GM21619 (cell line): ENCODE measurements at regions not wholly inside any gene's neighbourhood (a gene's known extent, or its start where the extent isn't known, plus 50 kb on each side); places are given as distances from the start of the nearest gene placed in this dataset.

Source experiments
- ATAC-seq: cut with Tn5 transposase; IDR thresholded peaks from one replicate; pipeline ENCODE4 v1.9.1; 2021; ENCODE audit not compliant: unreplicated experiment

DNA sequence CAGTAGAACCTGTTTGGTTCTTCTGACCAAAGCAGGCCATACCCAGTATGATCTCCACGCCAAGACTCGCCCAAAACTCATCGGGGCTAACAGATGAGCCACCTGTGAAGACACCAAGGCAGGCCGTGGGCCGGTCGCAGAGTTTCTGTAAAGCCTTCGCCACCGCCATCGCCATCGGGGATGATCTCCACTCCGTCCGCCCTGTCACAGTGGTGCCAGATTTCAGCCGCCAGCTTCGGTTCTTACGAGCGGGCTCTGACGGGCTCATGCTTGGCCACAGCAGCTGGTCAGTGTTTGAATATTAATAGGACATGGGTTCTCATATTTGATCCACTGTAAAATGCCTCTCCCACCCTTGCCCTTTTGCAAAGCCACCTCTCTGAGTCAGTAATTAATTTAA, 113.2 kb upstream of the TMEM132D start:
- ATAC-seq: no peak

DNA sequence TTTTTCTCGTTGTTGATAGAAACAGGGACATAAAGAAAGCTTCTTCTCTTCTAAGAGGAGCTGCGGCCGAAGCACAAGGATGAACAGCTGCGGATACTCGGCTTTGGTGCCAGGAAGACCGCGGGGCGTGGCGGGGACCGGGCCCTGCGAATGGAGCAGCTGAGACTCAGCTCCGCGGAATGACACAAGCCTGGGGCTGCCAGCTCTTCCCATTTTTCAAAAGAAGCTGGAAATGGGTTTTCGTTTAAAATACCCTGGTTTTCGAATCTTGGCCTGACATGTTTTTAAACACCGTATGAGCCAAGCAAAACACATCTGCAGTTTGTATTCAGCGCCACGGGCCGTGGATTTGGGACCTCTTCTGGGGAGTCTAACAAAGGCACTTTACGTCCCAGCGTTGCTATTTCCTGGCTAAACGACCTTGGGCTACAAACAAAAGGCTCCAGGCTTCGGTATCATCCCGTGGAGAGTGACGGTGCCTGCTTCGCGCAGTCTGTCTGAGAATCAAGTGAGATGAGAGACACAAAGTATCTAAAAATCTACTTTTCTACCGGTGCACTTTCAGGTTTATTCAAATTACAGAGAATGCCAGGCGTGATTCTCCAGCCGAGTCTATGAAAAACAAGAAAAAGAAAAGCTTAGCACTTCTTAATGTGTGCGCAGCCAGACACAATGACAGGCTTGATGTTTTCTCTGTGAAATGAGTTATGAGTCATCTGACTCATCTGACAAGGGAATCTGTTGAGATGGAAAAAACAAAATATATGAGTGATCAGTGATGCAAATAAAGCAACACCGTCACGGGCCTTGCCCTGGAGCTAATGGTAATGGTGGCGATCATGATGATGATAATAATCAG, 114.0 kb upstream of the TMEM132D start:
- ATAC-seq: no peak

GRCh38 chr12:130018614-130019013, 114.8 kb upstream of the TMEM132D start:
- ATAC-seq: no peak

DNA sequence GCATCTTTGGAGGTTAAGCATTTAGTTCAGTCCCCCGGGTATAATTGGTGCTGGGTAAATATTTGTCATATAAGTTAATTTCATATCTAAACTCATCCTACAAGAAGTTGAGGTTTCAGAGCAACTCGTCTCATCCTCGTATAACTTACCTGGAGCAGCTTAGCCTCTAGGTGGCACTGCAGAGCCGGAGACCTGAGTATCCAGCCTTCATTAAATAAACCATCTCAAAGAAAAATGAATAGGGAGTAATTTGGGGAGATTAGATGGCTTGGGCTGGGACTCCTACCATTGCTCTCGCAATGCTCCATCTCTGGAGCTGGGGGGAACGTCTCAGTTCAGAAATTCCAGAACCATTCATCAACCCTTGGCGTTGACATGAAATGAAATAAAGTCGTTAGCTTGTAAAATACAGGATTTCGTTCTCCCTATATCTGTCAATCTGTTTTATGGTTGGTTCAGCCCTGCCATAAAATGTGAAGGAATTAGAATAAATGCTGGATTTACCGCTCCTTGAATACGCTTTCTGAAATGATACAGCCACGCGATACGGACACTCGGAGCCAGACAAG, 122.9 kb upstream of the TMEM132D start:
- no peak for ATAC-seq

DNA sequence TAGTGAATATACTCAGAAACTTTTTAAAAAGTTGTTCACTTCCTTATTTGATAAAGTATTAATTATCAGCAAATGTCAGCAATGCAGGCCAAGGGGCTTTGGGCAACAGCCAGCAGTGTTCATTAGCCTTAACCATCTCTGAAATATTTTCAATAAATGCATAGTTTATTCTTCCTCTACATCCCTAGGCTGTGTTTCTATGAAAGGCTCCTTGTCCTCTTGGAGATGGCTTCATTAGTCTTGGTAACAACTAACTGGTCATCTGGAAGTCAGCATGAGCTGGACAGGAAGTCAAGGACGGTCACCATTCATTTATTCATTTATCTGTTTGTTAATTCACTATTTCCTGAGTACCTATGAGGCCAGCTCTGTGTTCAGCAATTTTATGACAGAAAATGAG, 124.0 kb upstream of the TMEM132D start:
- ATAC-seq: no peak

GRCh38 chr12:130029151-130029550, 125.3 kb upstream of the TMEM132D start:
- ATAC-seq: no peak

DNA sequence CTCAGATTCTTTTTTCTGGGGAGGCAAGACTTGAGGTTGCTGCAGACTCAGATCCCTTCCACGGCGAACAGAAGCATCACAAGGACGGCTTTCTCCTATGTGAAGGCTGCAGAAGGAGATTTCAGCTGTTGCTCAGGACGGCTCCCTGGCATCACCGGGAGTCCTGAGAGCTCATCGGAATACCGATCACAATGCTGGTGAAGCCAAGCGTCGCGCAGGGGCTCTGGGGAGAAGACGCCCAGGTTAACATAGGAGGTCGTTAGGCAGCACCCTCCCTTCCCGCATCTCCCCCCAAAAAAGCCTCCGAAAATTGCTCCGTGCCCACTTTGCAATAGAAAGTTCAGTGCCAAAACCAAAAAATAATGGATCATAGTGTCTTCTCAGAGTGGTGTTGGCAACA, 127.2 kb upstream of the TMEM132D start:
- ATAC-seq: no peak

- ATAC-seq: no peak
Observed at GRCh38 chr12:130031571-130032189, 127.9 kb upstream of the TMEM132D start.

GRCh38 chr12:130041983-130042812, 120.1 kb upstream of the FZD10 start:
- ATAC-seq: no peak

DNA sequence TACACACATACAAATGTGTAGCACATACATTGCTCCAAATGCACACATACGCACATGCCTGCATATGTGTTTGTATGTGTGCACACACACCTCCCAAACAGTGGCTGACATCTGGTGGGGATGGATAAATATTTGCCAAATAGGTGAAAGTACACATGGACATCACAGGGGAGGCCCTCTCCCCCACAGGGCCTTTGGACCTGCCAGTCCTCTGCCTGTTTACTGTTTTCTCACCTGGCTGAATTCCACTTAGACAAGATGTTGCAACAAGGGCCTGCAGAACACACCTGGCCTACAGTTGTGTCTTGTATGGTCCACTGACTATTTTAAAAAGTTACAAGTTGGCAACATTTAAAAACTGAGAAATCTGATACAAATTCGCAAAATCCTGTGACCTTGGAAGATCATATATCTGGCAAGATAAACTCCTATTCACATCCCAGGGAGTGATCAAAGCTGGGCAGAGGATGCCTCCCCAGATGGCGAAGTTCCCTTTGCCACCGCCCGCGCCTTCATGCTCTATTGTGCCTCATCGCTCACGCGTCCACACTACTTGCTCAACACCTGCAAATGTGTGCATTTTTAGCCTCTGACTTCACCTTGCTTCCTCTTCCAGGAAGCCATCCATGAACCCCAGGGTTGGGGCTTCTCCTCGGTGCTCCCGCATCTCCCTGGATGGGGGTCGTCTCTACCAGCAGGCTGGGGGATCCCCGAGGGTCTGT, 118.4 kb upstream of the FZD10 start:
- no peak for ATAC-seq

DNA sequence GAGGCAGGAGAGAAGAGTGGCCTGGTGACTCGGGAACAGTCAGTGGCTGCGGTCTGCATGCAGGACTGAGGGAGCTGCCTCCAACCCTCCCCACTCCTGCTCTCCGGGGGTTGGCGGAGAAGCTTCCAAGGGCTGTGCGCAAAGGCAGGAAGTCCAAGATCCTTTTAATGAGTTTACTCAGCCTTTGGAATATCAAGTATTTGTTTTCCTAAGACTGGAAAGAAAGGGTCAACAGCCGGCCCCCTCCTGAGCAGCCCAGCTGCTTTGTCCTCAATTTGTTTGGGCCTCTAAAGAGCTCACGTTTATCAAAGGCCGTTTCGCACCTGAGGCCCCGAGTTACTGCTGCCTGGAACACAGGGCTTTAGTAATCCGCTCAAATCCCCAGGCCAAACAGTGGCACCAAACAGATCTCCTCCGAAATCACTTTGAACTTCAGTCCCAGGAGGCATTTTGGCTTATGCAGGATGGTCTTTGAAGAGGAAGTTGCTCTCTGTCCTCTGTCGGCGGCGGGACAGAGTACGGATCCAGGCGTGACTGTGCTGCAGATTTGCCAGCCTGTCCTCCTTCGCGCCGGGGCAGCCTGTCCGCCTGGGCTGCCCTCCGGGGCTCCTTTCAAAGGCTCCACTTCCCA, 117.2 kb upstream of the FZD10 start:
- ATAC-seq: no peak

- no peak for ATAC-seq
Observed at GRCh38 chr12:130049666-130050065, 112.6 kb upstream of the FZD10 start.

GRCh38 chr12:130051900-130052299, 110.4 kb upstream of the FZD10 start:
- no peak for ATAC-seq

DNA sequence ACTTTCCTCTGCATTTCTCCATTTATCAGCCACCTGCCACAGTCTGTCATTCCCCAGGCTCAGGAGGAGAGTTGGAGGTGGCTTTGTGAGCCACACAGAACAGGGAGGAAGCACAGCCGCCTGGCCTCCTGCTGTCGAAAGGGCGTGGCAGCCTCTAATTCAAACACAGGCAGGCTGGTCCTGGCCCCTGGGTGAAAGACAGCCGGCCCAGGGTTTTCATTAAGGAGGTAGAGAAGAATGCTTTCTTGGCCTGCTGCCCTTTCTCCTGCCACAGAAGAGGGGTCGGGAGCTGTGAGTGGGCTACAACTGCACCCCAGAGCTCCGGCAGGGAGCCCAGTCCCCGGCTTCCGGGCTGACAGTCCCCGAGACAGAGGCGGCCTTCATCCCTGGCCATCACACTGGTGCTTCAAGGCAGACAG, 108.6 kb upstream of the FZD10 start:
- ATAC-seq: no peak

DNA sequence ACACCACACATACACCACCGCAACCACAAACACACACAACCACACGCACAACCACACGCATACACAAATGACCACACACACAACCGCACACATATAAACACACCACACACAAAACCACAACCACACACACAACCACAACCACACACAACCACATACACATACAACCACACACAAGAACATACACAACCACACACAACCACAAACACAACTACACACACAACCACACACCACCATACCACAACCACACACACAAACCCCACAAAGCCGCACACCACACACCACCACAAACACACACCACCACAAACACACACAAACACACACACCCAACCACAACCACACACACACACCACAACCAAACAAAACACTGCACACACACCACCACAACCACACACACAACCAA, 107.5 kb upstream of the FZD10 start:
- ATAC-seq: no peak

GRCh38 chr12:130058926-130059472, 103.3 kb upstream of the FZD10 start:
- no peak for ATAC-seq

DNA sequence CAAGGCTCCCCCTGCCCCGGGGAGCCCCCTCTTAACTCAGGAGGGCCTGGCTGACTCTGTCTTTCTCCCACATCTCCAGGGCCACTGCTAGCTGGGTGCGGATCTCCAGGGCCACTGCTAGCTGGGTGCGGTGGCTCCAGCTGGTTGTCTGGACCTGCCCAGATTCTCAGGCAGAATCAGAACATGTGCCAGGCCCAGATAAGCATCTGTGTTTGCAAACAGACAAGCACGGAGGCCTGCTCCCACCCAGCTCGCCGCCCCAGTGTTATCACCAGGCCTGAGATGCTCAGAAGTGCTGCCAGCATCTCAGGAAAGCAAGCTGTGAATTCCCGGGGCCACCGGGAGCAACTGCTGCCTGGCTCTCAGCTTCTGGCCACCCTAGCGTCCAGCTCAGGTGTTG, 98.4 kb upstream of the FZD10 start:
- no peak for ATAC-seq

DNA sequence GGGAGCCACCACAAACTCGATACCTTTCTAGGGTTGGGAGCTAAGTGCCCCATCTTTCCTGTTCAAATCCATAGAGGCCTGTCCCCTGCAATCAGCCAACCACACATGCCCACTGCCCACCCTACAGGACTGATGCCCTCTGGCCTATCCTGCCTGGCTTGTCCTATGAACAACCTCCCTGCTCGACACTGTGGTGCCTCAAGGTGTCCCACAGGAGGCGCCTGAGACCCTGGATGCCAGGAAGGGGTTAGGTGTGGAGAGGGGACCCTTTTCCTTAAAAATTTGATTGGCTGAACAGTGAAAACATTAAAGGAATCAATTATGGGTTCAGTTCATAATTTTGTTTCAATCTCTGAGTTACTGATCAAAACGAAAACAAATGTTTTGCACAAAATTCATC, 97.3 kb upstream of the FZD10 start:
- no peak for ATAC-seq

DNA sequence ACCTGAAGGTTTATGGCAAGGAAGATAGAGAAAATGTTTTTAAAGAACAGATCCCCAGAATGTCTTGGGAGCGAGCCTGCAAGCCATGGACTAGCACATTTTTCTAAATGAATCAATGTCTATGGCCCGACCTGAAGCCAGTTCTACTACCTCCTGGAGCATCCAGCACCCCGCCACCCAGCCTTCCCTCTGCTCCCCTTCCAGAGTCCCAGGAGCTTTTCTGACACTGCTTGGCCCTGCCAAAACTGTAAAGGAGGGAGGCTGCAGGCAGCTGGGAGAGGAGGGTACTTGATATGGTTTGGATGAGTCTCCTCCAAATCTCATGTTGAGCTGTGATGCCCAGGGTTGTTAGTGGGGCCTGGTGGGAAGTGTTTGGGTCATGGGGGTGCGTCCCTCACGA, 95.5 kb upstream of the FZD10 start:
- no peak for ATAC-seq

DNA sequence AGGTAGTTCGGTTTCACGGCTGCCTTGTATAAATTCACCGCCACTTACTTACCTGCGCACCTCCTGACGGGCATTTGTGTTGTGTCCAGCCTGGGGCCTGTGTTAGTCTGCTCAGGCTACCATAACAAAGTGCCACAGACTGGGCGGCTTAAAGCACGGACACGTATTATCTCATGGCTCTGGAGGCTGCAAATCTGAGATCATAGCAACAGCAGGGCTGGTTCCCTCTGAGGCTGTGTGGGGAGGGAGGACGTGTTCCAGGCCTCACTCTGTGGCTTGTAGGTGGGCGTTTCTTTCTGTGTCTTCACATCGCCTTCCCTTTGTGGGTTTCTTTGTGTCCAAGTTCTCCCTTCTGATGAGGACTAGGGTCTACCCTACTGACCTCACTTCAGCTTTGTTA, 93.5 kb upstream of the FZD10 start:
- ATAC-seq: no peak
